HepG2 (cell line): ENCODE measurements at regions not wholly inside any gene's neighbourhood (a gene's known extent, or its start where the extent isn't known, plus 50 kb on each side); places are given as distances from the start of the nearest gene placed in this dataset.
A peak's percentile ranks its signal among the peaks of the same experiment; 100 is the strongest.

ENCODE experiments used
- DBP ChIP-seq: sonication (generic); formaldehyde crosslinking; IDR thresholded peaks from 2 replicates; pipeline ENCODE4 v1.4.0; 2020; ENCODE audit warnings: missing genetic modification reagents; ENCODE audit errors: not compliant biosample characterization
- EP300 ChIP-seq, 3 experiments: sonication (generic) in 1 of 3; formaldehyde crosslinking in 1 of 3; IDR thresholded peaks; 2 replicates each; pipeline versions ENCODE4 v1.5.1 to v1.6.1; 2011 to 2020; ENCODE audit warnings: low read depth in 2 of 3, low read length in 2 of 3, borderline replicate concordance in 1 of 3, improper control_type of control experiment in 1 of 3, mild to moderate bottlenecking in 1 of 3, missing genetic modification reagents in 1 of 3, moderate library complexity in 1 of 3
- IKZF4 ChIP-seq: sonication (generic); formaldehyde crosslinking; IDR thresholded peaks from 2 replicates; pipeline ENCODE4 v1.5.1; 2020; ENCODE audit warnings: borderline replicate concordance, mild to moderate bottlenecking, low read depth, missing genetic modification reagents; ENCODE audit errors: not compliant biosample characterization
- JUND ChIP-seq: sonication (generic); formaldehyde crosslinking; IDR thresholded peaks from 2 replicates; pipeline ENCODE4 v1.8.0; 2022; ENCODE audit warnings: mild to moderate bottlenecking, missing genetic modification reagents
- KMT2A ChIP-seq: sonication (generic); formaldehyde crosslinking; IDR thresholded peaks from 2 replicates; pipeline ENCODE4 v1.4.0; 2020; ENCODE audit warnings: missing genetic modification reagents
- MBD4 ChIP-seq: IDR thresholded peaks from 2 replicates; pipeline ENCODE4 v1.6.1; 2012; ENCODE audit warnings: low read length, inconsistent platforms, borderline replicate concordance
- PRDM4 ChIP-seq: sonication (generic); formaldehyde crosslinking; IDR thresholded peaks from 2 replicates; pipeline ENCODE4 v1.9.0; 2021; ENCODE audit warnings: missing genetic modification reagents, borderline replicate concordance
- SP1 ChIP-seq, 2 experiments: fragments of 450-650 bp in 1 of 2; sonication (generic) in 1 of 2; formaldehyde crosslinking in 1 of 2; IDR thresholded peaks; 2 replicates each; pipeline versions ENCODE4 v1.4.0 to v1.6.1; 2016 to 2020; ENCODE audit warnings: missing genetic modification reagents in 1 of 2
- STAG1 ChIP-seq: sonication (generic); formaldehyde crosslinking; IDR thresholded peaks from 2 replicates; pipeline ENCODE4 v1.4.0; 2020; ENCODE audit warnings: missing genetic modification reagents
- TIGD3 ChIP-seq: sonication (generic); formaldehyde crosslinking; IDR thresholded peaks from 2 replicates; pipeline ENCODE4 v1.5.1; 2020; ENCODE audit warnings: mild to moderate bottlenecking, missing genetic modification reagents, borderline replicate concordance
- XBP1 ChIP-seq: sonication (generic); formaldehyde crosslinking; IDR thresholded peaks from 2 replicates; pipeline ENCODE4 v1.5.0; 2020; ENCODE audit warnings: missing genetic modification reagents
- ZFP36L1 ChIP-seq: sonication (generic); formaldehyde crosslinking; IDR thresholded peaks from 2 replicates; pipeline ENCODE4 v1.8.0; 2022; ENCODE audit warnings: mild to moderate bottlenecking, missing genetic modification reagents, moderate library complexity
- ZNF33A ChIP-seq: sonication (generic); formaldehyde crosslinking; IDR thresholded peaks from 2 replicates; pipeline ENCODE4 v1.5.1; 2020; ENCODE audit warnings: missing genetic modification reagents, mild to moderate bottlenecking, moderate library complexity, borderline replicate concordance
- ZNF367 ChIP-seq: sonication (generic); formaldehyde crosslinking; IDR thresholded peaks from 2 replicates; pipeline ENCODE4 v1.4.0; 2020; ENCODE audit warnings: missing genetic modification reagents, borderline replicate concordance
- ZNF407 ChIP-seq: sonication (generic); formaldehyde crosslinking; IDR thresholded peaks from one replicate; pipeline ENCODE4 v1.5.1; 2020; ENCODE audit warnings: mild to moderate bottlenecking, missing genetic modification reagents; ENCODE audit errors: not compliant biosample characterization
- ZNF775 ChIP-seq: sonication (generic); formaldehyde crosslinking; IDR thresholded peaks from 2 replicates; pipeline ENCODE4 v1.4.0; 2020; ENCODE audit warnings: missing genetic modification reagents, mild to moderate bottlenecking, moderate library complexity, borderline replicate concordance

GRCh38 chr9:82560457-82560904, 502.5 kb downstream of the RASEF start (continued):
- TF ChIP-seq ZNF407 (CRISPR knock-in tag) (no peak), ZNF33A (no peak), KMT2A (CRISPR knock-in tag) (peak; percentile 45; the same call in 1 of the 2 replicates), PRDM4 (no peak), DBP (no peak), XBP1 (CRISPR knock-in tag) (no peak), ZFP36L1 (CRISPR knock-in tag) (peak; percentile 81; the same call in 1 of the 2 replicates), ZNF775 (CRISPR knock-in tag) (no peak), TIGD3 (CRISPR knock-in tag) (no peak), IKZF4 (CRISPR knock-in tag) (no peak), SP1 (IDR thresholded peaks at IDR 0.05) (no peak), SP1 (CRISPR knock-in tag; IDR thresholded peaks at IDR 0.05) (no peak), MBD4 (peak; percentile 82; the same call in 1 of the 2 replicates), STAG1 (peak; percentile 32), ZNF367 (CRISPR knock-in tag) (no peak), JUND (CRISPR knock-in tag) (0 out of 2 replicates have a peak, but pooled peaks have one; percentile 53), EP300 (IDR thresholded peaks at IDR 0.05; ENCODE audit: low read depth in 2 of 2, low read length in 2 of 2) (peak; percentile 77 to 99; a peak in 3 of 4 replicates), EP300 (CRISPR knock-in tag; IDR thresholded peaks at IDR 0.05; ENCODE audit: borderline replicate concordance) (peak; percentile 96)
